HG02798 (cell line): ENCODE measurements at regions not wholly inside any gene's neighbourhood (a gene's known extent, or its start where the extent isn't known, plus 50 kb on each side); places are given as distances from the start of the nearest gene placed in this dataset.

Experiments
- ATAC-seq: cut with Tn5 transposase; IDR thresholded peaks from one replicate; pipeline ENCODE4 v1.9.1; 2021; ENCODE audit warnings: mild to moderate bottlenecking; ENCODE audit not compliant: unreplicated experiment, poor library complexity

GRCh38 chr13:25044071-25044470 is 51.9 kb upstream of the PABPC3 start:
- no peak for ATAC-seq
